HG03064 (cell line): ENCODE measurements at regions not wholly inside any gene's neighbourhood (a gene's known extent, or its start where the extent isn't known, plus 50 kb on each side); places are given as distances from the start of the nearest gene placed in this dataset.
"Not testable (repeated sequence)": the region's sequence is repeated elsewhere in the genome, so short reads cannot be mapped to it uniquely, and the experiment has no call there.

Source experiments
- ATAC-seq: cut with Tn5 transposase; IDR thresholded peaks from one replicate; pipeline ENCODE4 v1.9.1; 2021; ENCODE audit warnings: low read depth; ENCODE audit not compliant: unreplicated experiment

DNA sequence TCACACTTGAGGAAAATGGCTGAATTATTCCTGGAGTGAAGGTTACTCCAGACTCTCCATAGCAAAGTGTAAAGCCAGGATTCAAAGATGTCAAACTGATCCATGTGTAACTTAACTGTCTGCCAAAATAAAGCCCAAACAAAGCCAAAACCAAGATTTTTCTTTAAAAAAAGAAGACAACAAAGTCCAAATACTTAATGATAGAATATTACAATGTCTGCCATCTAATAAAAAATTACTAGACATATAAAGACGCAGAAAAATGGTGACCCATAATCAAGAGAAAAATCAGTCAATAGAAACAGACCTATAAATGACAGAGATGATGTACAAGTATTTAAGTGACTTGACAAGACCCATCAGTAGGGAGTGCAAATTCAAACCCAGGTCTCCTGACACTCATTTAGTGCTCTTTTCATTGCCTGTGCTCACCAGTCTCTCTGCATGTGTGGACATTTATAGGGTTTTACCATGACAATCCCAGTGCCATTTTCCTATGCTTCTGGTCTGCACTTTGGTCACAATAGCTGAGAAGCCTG, 85.1 kb upstream of the HES1 start:
- ATAC-seq = no peak

- no peak for ATAC-seq
Observed at GRCh38 chr3:194051366-194052149, 84.4 kb upstream of the HES1 start.

DNA sequence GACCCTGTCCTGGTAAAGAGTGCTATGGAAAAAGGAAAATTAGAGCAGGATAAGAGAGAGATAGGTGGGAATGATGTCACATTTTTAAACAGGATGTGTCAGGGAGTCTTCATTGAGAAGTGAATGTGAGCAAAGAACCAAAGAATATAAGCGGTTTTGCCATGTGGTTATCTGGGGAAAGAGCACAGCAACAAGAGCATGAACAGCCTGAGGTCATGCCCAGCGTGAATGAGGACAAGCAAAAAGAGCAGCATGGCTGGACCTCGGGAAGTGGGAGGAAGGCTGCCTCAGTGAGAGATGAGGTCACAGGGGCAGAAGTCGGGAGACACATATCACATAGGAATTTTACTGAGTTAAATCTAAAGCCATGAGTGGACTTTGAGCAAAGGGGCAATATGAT, 82.8 kb upstream of the HES1 start:
- ATAC-seq = no peak

DNA sequence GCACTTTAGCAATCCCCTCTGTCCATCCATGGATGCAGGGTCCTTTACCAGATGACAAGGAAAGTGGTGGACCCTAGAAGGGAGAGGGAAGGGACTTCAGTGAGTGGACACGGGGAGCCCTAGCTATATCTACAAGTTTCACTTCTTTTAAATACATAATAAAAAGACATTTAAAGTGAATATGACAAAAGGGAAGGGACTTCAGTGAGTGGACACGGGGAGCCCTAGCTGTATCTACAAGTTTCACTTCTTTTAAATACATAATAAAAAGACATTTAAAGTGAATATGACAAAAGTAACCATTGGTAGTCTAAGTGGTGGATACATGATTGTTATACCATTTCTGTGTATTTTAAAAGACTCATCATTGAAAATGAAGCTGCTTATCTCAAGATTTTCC, 81.9 kb upstream of the HES1 start:
- no peak for ATAC-seq

GRCh38 chr3:194054540-194054939, 81.4 kb upstream of the HES1 start:
- ATAC-seq = no peak

DNA sequence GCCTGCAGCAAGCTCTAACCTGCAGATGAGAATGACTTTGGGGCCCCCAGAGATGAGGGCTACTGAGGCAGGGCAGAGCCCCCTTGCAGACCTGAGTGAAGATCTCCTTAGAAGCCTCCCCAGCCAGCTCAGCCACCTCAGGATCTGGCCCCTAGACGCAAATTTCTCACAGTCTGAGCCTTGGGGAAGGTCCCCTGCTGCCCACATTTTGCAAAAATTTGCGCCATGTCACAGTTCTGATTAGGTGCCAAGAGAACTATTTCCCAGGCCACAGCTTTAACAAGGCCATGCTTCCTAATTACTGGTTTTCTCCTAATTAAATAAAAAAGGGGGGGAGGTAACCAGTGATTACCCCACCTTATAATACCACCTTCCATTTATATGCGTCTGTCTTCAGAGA, 81.0 kb upstream of the HES1 start:
- no peak for ATAC-seq

- not testable (repeated sequence) for ATAC-seq
Observed at GRCh38 chr3:194056323-194056722, 79.6 kb upstream of the HES1 start.

GRCh38 chr3:194056731-194057415, 79.1 kb upstream of the HES1 start:
- ATAC-seq = no peak

- ATAC-seq = no peak
Observed at GRCh38 chr3:194057570-194058188, 78.3 kb upstream of the HES1 start.

GRCh38 chr3:194058189-194058571, 77.8 kb upstream of the HES1 start:
- no peak for ATAC-seq

GRCh38 chr3:194058753-194059152, 77.2 kb upstream of the HES1 start:
- no peak for ATAC-seq

DNA sequence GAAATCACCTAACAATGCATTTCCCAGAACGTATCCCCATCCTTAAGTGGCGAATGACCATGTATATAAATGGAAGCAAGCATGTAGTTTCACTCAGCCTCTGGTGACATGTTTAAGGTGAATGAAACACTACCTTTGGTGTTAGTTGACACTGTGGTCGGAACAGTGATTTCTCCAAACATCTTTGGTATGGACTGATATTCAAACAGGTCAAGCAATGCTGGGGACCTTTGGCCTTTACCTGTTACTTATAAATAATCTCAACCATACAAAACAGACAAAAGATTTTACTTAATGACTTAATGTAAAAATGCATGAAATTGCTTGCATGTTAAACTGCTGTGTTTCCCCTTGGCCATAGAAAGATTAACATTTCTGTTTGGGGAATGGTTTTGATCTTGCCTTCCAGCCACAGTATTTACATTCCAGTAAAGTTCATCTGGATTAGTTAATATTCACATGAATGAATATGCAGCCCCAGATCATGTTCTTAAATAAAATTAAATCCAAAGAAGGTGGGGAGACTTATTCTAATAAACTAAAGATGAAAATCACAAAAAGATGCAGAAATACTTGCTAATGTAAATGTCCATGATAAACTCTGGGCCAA, 74.4 kb upstream of the HES1 start:
- ATAC-seq = no peak

GRCh38 chr3:194062830-194063229, 73.1 kb upstream of the HES1 start:
- ATAC-seq = no peak

- ATAC-seq = no peak
Observed at GRCh38 chr3:194064380-194065332, 71.3 kb upstream of the HES1 start.

DNA sequence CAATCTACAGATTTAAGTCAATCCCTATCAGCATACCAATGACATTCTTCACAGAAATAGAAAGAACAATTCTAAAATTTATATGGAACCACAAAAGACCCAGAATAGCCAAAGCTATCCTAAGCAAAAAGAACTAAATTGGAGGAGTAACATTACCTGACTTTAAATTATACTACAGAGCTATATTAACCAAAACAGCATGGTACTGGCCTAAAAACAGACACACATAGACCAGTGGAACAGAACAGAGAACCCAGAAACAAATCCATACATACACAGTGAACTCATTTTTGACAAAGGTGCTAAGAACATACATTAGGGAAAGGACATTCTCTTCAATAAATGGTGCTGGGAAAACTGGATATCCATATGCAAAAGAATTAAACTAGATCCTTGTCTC, 68.6 kb upstream of the HES1 start:
- not testable (repeated sequence) for ATAC-seq

DNA sequence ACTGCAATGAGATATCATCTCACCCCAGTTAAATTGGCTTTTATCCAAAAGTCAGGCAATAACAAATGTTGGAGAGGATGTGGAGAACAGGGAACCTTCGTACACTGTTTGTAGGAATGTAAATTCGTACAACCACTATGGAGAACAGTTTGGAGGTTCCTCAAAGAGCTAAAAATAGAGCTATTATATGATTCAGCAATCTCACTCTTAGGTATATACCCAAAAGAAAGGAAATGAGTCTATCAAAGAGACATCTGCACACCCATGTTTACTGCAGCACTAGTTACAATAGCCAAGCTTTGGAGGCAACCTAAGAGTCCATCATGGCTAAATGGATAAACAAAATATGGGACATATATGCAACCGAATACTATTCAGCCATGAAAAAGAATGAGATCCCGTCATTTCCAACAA, 68.0 kb upstream of the HES1 start:
- no peak for ATAC-seq

DNA sequence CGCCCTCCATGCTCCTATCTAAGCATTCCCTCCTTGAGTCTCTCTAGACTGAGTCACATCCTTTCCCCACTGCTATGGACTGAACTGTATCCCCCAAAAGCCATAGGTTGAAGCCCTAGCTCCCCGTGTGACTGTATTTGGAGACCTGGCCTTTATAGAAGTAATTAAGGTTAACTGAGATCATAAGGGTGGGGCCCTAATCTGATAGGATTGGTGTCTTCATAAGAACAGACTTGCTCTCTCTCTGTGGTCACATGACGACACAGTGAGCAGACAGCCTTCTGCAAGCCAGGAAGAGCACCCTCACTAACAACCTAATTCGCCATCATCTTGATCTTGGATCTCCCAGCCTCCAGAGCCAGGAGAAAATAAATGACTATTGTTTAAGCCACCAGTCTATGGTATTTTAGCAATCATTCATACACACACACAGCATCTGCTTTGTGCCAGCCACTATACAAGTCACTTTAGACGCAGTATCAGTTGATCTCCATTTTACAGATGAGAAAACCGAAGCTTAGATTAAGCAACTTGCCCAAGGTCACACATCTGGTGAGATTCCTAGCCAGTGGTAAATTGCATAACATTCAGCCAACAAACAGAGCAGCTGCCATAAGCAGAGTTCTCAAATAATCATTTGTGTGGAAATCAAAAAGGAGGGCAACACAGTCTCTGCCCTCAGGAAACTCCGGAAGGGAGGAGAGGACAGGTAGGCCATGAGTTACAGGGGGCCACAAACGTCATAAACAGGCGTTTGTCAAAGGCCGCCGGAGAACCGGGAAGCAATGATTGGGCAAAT, 66.3 kb upstream of the HES1 start:
- no peak for ATAC-seq

GRCh38 chr3:194070220-194070633, 65.7 kb upstream of the HES1 start:
- no peak for ATAC-seq
